ENCODE measurements at regions not wholly inside any gene's neighbourhood (a gene's known extent, or its start where the extent isn't known, plus 50 kb on each side); places are given as distances from the start of the nearest gene placed in this dataset.

DNA sequence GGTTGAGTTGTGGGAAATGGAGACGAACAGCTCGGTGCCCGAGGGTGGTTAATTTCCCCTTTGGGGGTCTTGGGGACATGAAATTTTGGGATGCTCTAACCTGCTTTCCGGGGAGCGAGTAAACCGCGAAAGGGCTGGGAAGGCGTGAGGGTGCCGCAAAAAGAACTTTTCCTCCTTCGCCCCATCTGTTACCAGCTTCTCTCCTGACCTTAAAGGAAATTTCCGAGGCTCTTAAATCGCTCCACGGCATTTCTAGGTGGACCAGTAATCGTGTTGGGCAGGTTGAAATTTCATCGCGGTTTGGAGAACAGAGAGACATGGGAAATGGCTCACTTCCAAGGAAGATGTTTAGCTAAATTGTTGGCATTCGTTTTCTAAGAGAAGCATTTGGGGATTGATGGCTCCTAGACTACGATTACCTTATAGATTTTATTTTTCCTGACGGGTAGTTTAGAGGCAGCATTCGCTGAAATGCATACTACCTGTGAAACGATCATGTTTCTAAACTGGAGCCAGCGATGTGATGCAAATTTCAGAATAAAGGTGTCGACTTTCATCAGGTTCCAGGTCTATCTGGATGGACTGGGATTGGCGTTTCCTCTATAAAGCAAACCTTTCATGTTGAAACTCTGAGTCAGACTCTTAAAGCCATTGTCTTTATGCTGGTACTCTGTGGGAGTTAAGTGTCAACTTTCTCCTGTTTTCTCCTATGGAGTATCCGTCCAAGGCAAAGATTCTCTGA, 414.5 kb downstream of the PCNX1 start:
- TF ChIP-seq POLR2A (IDR thresholded peaks at IDR 0.05): no peak
- TF ChIP-seq, protein P1, sequence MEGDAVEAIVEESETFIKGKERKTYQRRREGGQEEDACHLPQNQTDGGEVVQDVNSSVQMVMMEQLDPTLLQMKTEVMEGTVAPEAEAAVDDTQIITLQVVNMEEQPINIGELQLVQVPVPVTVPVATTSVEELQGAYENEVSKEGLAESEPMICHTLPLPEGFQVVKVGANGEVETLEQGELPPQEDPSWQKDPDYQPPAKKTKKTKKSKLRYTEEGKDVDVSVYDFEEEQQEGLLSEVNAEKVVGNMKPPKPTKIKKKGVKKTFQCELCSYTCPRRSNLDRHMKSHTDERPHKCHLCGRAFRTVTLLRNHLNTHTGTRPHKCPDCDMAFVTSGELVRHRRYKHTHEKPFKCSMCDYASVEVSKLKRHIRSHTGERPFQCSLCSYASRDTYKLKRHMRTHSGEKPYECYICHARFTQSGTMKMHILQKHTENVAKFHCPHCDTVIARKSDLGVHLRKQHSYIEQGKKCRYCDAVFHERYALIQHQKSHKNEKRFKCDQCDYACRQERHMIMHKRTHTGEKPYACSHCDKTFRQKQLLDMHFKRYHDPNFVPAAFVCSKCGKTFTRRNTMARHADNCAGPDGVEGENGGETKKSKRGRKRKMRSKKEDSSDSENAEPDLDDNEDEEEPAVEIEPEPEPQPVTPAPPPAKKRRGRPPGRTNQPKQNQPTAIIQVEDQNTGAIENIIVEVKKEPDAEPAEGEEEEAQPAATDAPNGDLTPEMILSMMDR (IDR thresholded peaks at IDR 0.05): peak in 1 of 7 experiments; percentile 2

Measured in body of pancreas (tissue), 4 donors.